ENCODE measurements at regions not wholly inside any gene's neighbourhood (a gene's known extent, or its start where the extent isn't known, plus 50 kb on each side); places are given as distances from the start of the nearest gene placed in this dataset.

DNA sequence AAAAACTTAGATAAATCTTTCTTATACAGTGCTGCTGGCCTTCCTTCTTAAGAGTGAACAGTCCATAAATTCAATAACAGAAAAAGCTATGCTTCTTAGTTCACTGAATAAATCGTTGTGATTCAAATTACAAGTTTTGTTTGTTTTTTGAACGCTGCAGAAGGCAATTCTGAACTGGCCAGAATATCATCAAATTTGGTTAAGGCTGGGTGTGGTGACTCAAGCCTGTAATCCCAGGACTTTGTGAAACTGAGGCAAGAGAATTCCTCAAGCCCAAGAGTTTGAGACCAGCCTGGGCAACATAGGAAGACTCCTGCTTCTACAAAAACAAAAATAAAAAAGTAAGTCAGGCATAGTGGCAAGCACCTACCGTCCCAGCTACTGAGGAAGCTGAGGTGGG is 111.2 kb upstream of the SLC39A10 start:
- Histone ChIP-seq H3K9me3 (ENCODE audit: low read depth, low read length, poor library complexity, severe bottlenecking) (no peaks in the 10 kb centered on the region), H3K27me3 (replicated peaks; ENCODE audit: insufficient read depth, low read depth, low read length, poor library complexity) (no peaks in the 10 kb centered on the region), H3K36me3 (ENCODE audit: insufficient read depth, low read length, poor library complexity, severe bottlenecking) (no peaks in the 10 kb centered on the region), H3K4me1 (ENCODE audit: insufficient read depth, low read length, poor library complexity, severe bottlenecking) (no peaks in the 10 kb centered on the region), H3K4me3 (ENCODE audit: low read depth, low read length, poor library complexity, severe bottlenecking) (no peak overlapping the region), H3K27ac (ENCODE audit: low read depth, low read length, poor library complexity, severe bottlenecking) (no peak overlapping the region)
- no peak for DNase-seq (ENCODE audit: low spot score)
- ChIA-PET POLR2A (ENCODE audit: low non-redundant PET) (no interaction called here), CTCF (no interaction called here)
- BruUV-seq (replicated peaks), result no TSS peak
- TF ChIP-seq, protein P1, sequence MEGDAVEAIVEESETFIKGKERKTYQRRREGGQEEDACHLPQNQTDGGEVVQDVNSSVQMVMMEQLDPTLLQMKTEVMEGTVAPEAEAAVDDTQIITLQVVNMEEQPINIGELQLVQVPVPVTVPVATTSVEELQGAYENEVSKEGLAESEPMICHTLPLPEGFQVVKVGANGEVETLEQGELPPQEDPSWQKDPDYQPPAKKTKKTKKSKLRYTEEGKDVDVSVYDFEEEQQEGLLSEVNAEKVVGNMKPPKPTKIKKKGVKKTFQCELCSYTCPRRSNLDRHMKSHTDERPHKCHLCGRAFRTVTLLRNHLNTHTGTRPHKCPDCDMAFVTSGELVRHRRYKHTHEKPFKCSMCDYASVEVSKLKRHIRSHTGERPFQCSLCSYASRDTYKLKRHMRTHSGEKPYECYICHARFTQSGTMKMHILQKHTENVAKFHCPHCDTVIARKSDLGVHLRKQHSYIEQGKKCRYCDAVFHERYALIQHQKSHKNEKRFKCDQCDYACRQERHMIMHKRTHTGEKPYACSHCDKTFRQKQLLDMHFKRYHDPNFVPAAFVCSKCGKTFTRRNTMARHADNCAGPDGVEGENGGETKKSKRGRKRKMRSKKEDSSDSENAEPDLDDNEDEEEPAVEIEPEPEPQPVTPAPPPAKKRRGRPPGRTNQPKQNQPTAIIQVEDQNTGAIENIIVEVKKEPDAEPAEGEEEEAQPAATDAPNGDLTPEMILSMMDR (conservative IDR thresholded peaks at IDR 0.05; ENCODE audit: low read depth, low read length), result no peak
- TF ChIP-seq EZH2 (IDR thresholded peaks at IDR 0.05; ENCODE audit: borderline replicate concordance, low read depth, low read length, poor library complexity, severe bottlenecking), result no peak
- intact Hi-C loops (cut with micrococcal nuclease; ENCODE audit: unreplicated experiment), result no loop called here

DNA sequence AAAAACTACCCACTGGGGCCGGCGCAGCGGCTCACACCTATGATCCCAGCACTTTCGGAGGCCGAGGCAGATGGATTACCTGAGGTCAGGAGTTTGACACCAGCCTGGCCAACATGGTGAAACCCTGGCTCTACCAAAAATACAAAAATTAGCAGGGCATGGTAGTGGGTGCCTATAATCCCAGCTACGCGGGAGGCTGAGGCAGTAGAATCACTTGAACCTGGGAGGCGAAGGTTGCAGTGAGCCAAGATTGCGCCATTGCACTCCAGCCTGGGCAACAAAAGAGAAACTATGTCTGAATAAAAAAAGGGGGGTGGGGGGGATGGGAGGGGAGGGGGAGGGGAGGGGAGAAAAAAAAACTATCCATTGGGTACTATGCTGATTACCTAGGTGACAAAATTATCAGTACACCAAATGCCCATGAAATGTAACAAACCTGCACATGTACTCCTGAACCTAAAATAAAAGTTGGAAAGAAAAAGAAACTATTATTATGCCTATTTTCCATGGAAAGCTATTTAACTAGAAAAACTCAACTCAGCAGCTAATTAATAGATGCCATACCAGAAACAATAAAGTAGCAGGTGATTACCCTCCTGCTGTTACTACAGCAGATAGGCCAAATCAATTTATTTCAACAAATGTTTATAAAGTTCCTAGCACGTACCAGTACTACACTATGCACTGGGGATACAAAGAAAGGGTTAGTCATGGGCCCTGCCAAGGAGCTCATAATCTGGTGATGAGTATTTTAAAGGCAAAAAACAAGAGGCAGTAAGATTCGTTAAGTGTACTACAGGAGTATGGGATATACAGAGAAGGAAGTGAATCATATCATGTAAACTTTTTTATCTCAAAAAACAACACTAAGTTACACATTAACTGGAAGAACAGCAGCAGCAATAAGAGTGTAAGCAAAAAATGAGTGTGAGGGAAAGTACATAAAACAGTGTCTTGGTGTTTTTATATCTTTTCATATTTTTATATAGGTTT is 112.8 kb upstream of the SLC39A10 start:
- Histone ChIP-seq H3K27me3 (replicated peaks; ENCODE audit: insufficient read depth, low read depth, low read length, poor library complexity) (no peaks in the 10 kb centered on the region), H3K9me3 (ENCODE audit: low read depth, low read length, poor library complexity, severe bottlenecking) (no peaks in the 10 kb centered on the region), H3K4me1 (ENCODE audit: insufficient read depth, low read length, poor library complexity, severe bottlenecking) (no peaks in the 10 kb centered on the region), H3K27ac (ENCODE audit: low read depth, low read length, poor library complexity, severe bottlenecking) (no peak overlapping the region), H3K4me3 (ENCODE audit: low read depth, low read length, poor library complexity, severe bottlenecking) (no peak overlapping the region), H3K36me3 (ENCODE audit: insufficient read depth, low read length, poor library complexity, severe bottlenecking) (no peaks in the 10 kb centered on the region)
- BruUV-seq (replicated peaks), result no TSS peak
- intact Hi-C loops (cut with micrococcal nuclease; ENCODE audit: unreplicated experiment), result no loop called here
- ChIA-PET POLR2A (ENCODE audit: low non-redundant PET) (interaction anchor here (0.6 to 0.7 kb wide), 2 partner anchors 10 to 189 kb away, joined by 3 to 6 read pairs; no protein-coding TSS in a partner anchor), CTCF (no interaction called here)
- TF ChIP-seq EZH2 (IDR thresholded peaks at IDR 0.05; ENCODE audit: borderline replicate concordance, low read depth, low read length, poor library complexity, severe bottlenecking), result no peak
- TF ChIP-seq, protein P1 (conservative IDR thresholded peaks at IDR 0.05; ENCODE audit: low read depth, low read length), result no peak
- no peak for DNase-seq (ENCODE audit: low spot score)

DNA sequence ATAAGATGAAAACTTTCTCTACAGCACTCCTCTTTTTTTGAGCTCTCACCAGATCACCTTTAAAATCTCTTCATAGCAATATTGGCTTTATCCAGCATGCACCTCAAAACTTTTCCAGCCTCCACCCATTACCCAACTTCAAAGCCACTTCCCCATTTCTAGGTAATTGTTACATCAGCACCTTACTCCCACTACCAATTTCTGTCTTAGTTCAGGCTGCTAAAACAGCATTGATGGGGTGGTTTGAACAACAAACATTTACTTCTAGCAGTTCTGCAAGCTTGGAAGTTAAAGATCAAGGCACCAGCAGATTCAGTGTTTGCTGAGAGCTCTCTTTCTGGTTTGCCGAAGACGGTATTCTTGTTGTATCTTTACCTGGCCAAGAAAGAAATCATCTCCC is 114.0 kb upstream of the SLC39A10 start:
- CTCF ChIA-PET, result no interaction called here
- TF ChIP-seq EZH2 (IDR thresholded peaks at IDR 0.05; ENCODE audit: borderline replicate concordance, low read depth, low read length, poor library complexity, severe bottlenecking), result no peak
- TF ChIP-seq, protein P1 (conservative IDR thresholded peaks at IDR 0.05; ENCODE audit: low read depth, low read length), result no peak
- Histone ChIP-seq H3K9me3 (ENCODE audit: low read depth, low read length, poor library complexity, severe bottlenecking) (no peaks in the 10 kb centered on the region), H3K36me3 (ENCODE audit: insufficient read depth, low read length, poor library complexity, severe bottlenecking) (no peaks in the 10 kb centered on the region), H3K4me1 (ENCODE audit: insufficient read depth, low read length, poor library complexity, severe bottlenecking) (no peaks in the 10 kb centered on the region), H3K27me3 (replicated peaks; ENCODE audit: insufficient read depth, low read depth, low read length, poor library complexity) (no peaks in the 10 kb centered on the region), H3K4me3 (ENCODE audit: low read depth, low read length, poor library complexity, severe bottlenecking) (no peak overlapping the region), H3K27ac (ENCODE audit: low read depth, low read length, poor library complexity, severe bottlenecking) (no peak overlapping the region)
- intact Hi-C loops (cut with micrococcal nuclease; ENCODE audit: unreplicated experiment), result no loop called here
- POLR2A ChIA-PET (ENCODE audit: low non-redundant PET), result no interaction called here
- BruUV-seq (replicated peaks), result no TSS peak
- no peak for DNase-seq (ENCODE audit: low spot score)
